ENCODE measurements at regions not wholly inside any gene's neighbourhood (a gene's known extent, or its start where the extent isn't known, plus 50 kb on each side); places are given as distances from the start of the nearest gene placed in this dataset.

DNA sequence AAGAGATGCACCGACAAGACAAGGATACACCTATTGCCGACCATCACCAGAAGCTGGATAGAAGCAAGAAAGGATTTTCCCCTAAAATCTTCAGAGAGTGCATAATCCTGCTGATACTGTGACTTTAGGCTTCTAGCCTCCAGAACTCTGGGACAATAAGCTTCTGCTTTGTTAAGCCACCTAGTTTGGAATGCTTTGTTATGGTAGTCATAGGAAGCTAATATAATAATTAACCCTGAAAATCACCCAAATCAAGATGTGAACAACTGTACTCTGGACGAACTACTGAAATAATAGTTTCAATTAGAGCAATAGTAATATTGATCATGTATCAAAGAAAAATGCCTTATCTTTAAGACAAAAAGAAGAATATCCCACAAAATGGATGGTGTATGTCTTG lies 524.6 kb downstream of the EFNB2 start:
- DNase-seq = no peak

DNA sequence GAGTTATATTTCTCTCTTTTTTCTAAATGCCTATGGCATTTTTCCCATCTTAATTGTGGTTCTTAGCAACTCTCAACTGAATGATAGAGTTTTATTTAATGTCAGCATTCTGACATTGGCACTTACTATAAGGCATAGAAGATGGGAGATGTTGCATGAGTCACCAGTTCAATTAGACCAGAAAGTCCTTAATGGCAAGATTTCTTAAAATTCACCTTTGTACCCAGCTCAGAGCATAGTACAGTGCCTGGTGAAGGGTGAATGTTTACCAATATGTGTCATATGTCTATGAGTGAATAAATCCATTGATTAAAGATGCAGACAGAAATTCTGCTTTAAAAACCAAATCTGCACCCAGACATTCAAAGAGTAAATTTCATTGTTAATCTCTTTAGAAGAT lies 526.9 kb downstream of the EFNB2 start:
- no peak for DNase-seq

DNA sequence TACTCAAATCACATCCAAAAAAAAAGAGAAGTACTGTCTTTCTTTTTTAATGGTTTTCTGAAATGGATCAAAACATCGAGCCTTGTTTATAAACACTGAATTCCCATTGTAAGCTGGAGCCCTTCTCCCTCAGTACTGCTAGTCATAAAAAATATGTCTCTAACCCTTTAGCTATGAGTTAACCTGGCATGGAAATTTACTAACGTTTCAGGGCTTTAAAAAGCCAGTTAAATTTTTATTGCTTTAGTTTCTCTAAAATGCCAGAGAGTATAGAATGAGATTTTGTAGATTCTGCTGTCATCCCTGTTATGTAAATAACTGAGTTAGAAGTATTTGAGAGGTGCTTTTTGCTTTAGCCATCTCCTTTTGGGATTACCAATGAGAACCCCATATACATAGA lies 528.3 kb downstream of the EFNB2 start:
- DNase-seq = no peak

DNA sequence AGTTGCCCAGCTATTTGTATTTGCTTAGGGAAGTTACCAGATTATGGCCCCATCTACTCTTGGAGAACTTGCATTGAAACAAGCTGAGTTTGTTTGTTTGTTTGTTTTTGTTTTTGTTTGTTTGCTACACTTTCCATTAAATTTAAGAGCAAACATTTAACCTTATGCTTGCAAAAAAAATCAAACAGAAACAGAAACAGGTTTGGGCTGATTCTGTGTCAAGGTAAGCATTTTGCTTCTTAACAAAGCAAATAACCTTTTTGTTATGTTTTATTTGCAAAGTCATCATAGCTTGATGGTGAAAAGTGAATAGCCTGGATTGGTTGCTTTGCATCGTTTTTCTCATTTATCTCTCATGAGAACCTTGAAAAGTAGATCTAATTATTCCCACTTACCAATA lies 531.8 kb downstream of the EFNB2 start:
- DNase-seq = no peak

DNA sequence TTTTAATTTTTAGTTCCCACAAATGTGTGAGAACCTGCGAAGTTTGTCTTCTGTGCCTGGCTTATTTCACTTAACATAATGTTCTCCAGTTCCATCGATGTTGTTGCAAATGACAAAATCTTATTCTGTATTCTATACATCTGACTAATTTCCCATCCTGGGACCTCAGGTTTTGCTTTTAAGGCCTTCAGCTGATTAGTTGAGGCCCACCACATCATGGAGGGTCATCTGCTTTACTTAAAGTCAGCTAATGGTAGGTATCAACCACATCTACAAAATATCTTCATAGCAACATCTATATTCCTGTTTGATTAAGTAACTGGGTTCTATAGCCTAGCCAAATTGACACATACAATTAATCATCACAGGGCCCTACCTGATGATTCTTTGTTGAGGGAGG lies 534.0 kb downstream of the EFNB2 start:
- no peak for DNase-seq

DNA sequence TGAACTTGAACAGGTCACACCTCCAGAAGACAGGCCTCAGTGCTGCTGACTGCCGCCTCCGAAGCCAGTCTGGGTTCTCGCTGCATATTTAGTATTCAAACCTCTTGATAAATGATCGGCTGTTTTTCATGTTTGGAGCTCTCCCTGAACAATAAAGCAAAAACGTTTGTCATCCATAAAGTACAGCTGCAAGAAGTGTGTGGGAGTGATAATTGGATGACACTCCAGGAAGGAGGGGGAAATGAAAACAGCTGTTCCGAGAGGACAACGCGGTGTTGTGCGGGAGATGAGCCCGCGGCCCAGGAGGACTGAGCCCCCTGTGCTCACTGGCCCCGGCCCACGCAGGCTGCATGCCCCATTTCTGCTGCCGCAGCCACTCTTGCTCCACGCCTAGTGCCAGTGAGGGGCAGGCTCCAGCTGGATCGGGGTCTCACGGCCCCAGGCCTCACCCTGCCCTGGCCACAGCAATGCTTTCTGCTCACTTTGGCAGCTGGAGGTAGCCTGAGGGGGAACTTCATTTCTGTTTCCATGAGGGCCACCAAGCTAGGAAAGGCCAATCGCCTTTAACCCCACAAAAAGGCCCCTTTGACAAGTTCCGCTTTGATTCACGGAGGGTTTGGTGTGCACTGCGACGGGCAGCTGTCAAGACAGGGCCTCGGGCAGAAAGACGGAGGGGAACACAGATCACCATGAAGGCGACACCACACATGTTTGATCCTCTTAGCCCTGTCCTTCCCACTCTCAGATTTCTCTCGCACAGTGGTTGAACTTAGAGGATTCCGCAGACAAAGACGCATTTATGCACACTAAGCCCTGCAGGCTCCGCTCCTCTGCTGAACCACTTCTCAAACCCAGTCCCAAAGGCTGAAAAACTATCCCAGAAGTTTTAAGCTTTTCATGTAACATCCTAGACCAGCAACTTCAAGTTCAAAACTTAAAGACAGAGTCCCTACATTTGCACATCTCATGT lies 537.6 kb downstream of the EFNB2 start:
- no peak for DNase-seq

DNA sequence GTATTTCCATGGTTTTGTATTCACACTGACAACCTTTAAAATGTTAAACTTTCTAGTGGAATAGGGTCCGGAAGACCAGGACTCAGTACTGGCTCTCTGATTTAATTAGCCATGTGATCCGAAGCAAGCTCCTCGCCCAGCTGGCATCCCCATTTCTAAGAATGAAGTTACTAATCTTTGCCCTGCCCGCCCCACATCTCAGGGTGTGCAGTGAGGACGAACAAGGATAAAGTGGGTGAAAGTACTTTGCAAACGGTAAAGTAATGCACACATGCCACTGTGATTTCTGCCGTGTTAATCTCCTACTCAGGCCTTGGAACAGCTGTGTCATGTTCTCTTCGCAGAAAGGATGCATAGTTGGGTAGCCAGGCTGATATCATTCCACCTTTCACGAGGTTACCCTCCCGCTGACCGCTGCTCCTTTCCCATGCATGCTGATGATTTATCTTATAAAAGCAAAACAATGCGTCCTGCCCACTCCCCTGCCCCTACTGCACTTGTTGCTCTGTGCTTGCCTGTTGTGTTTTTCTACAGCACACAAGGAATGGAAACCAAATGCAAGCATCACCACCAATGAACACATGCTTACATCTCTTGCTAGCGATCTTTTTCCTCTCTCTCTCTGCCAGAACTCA lies 539.0 kb downstream of the EFNB2 start:
- no peak for DNase-seq

DNA sequence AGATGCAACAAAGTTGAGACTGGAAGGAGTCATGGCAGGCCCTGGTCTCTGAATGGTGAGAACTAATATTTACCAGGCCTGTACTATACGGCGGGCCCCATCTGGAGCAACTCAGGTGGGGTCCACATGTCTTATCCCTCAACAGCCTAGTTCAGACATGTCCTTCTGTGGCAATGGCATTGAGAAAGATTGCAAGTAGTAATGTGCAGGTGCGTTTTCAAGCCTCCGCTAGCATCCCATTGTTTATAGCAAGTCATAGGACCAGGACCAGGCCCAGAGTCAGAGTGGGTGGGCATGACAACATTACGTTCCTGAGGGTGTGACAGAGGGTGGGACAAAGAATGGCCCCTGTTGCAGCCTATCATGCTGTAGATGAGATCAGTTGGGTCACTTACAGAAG lies 541.1 kb downstream of the EFNB2 start:
- no peak for DNase-seq

DNA sequence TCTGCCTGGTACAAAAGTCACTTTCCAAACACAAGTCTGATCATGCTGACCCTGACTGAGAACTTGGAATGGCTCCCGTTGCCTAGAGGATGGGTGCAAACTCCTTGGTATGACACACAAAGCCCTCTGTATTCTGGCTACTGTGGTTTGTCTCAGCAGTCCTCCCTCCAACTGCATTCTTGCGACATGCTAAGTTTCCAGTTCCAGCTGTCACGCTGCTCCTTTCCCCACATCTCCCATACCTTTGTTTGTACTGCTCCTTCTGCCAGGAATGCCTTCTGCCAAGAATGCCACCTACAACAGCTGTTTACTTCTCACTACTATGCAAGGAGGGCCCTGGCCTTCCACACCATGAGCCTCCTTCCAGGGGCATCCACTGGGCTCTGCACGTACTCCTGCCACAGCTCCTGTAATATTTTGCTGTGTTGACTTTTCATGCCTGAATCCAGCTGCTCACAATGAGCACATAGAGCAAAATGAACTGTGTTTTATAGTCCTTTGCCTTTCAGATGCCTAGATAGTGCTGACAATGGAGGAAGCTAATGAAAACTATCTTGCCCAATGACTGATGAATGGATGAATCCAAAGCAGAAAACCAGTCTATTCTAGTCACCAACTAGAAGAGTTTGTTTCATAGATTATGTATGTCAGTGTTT lies 543.7 kb downstream of the EFNB2 start:
- DNase-seq = no peak

DNA sequence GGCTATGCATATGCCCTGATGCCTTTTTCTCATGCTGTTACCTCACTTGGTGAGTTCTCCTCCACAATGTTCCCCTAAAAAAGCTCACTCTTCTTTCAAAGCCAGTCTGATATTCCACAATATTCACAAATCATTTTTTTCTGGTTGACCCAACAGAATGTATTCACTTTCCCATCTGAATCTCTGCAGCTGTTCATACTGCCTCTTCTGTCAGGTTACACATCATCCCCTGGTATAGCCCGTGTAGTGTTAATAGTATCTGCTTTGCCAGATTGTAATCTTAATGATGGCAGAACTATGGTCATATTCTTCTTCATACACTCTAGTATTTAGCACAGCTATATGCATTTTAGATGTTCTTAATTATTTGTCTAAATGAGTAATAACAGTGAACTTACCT lies 544.3 kb downstream of the EFNB2 start:
- no peak for DNase-seq

DNA sequence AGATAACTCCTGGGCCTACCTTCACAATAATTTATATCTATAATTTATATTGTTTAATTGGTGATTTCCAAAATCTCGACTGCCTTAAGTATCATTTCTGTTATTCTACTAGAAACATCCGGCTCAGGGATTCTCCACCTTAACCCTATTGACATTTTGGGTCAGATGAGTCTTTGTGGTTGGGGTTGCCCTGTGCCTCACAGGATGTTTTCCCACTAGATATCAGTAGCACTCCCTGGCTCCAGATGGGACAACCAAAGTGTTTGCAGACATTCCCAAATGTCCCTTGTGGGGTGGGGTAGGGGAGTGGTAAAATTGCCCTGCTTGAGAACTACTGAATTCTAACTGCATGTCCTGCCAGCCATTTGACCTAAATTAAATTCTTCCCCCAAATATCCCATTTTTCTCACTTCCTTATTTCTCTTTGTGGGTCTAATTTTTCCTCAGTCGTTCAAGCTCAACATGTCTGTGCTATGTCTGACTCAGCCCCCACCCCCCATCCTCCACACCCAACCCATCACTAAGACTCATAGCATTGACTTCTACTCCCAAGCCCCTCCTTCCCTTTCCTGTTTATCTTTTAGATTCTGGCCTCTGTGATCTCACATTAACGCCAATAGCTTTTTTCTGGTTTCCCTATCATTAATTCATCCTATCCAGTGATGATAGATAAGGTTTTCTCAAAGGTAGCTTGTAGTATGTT lies 545.1 kb downstream of the EFNB2 start:
- no peak for DNase-seq

DNA sequence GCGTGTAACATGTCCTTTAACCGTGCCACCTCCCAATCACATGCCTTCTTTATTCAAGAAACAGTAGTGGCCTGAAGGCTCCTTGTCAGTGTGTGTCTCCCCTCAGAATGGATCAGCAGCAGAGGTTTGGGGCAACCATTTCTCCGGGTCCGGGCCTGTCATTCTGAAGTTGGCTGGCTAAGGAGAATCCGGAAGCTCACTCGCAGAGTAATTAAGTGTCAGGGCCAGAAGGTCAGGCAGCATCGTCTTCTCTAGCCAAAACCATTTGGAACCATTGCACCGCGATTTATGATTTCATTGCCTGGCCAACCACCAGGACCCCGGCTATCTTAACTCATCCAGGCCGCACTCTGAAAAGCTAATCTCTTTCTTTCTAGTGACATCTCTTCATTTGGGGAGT lies 550.8 kb downstream of the EFNB2 start:
- DNase-seq = no peak

DNA sequence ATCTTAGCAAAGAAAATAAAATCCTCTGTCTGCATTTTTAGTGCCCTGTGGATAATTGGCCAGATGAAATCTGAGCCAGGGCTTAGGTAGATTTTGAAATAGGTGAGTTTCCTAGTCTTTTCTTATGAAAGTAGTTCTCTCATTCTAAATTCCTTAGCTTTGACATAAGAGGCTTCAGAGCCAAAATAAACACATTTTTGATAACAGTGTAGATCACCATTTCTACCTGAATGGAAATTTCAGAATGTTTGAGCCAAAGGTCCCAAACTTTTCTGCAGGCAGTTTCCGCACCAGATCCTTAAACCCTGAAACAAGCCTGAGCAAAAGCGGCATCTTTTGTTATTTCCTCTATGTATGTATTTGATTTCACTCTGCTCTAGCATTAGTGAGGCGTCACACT lies 551.2 kb downstream of the EFNB2 start:
- no peak for DNase-seq

DNA sequence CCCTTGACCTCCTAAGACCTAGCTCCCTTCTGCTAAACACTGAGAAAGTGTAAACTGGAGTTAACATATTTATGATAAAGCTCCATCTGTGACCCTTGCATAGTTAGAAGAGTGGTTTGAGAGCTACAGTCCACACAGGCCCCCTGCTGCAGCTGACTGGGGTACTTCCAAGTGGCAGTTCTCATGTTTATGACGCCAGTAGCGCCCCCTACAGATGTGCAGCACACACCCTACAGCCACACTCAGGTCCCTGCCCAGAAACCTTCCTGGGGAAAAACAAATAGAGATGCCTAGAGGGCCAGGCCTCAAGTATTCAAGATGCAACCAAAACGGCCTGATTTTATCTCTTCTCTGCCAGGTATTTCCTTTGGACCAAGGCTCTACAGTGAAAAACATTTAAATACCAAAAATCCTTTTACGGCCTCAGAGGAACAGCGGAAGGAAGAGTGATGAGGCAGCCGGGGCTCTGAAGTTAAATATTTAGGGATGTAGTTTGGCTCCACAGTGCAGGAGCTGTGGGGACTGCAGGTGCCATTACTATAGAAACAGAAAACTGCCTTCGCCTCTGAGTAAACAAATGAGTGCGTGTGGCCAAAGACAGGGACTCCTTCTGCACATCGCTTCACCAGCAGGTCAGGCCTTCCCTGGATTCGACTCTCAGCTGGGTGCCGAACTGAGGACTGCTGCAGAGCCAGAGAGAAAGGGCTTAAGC lies 553.1 kb downstream of the EFNB2 start:
- DNase-seq = no peak

DNA sequence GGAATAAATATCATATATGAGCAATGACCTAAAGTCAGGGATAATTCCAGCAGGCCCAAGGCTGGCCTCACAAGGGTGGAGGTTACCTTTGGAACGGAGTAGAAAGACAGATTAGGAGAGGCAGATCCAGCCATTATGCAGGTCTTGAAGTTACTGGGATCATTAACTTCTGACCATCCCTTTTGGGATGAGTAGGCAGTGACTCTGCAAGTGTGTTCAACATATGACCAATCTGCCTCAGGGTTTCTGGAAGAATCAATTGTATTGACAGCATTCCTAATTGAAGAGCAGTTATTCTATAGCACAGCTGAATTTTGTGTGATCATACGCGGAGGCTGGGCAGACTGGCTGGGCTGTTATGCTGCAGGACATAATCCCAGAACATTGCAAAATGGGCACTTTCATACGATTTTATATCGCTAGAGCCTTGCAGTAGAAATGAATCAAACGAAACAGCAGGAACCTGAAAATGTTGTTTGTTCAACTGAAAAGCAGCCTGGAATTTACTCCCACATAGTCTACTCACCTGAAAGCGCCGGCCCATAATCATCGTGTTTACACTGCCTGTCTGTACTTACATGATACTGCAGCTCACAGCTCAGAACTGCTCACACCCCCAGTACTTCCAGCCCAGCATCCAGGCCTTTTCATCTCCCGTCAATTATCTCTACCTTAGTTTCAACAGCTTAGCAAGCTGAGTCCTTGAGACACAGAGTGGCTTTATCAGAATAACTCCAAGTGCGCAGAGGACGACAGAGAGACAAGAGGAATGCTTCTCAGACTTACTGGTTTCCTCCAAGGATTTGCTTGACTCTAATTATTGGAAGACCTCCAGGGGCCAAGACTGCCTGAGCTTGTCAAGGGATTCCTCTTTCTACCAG lies 556.1 kb downstream of the EFNB2 start:
- DNase-seq = no peak

DNA sequence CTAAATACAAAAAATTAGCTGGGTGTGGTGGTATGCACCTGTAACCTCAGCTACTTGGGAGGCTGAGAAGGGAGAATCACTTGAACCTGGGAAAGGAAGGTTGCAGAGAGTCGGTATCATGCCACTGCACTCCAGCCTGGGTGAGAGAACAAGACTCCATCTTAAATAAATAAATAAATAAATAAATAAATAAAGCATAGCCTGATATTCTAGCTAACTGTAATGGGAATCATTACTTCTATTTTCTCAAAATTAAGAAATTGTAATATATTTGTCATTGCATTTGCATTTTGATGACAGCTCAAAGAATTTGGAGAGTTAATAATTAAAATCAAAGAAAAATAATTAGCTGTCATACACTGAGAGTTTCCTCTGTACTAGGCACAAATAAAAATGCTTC lies 561.1 kb downstream of the EFNB2 start:
- DNase-seq = no peak

DNA sequence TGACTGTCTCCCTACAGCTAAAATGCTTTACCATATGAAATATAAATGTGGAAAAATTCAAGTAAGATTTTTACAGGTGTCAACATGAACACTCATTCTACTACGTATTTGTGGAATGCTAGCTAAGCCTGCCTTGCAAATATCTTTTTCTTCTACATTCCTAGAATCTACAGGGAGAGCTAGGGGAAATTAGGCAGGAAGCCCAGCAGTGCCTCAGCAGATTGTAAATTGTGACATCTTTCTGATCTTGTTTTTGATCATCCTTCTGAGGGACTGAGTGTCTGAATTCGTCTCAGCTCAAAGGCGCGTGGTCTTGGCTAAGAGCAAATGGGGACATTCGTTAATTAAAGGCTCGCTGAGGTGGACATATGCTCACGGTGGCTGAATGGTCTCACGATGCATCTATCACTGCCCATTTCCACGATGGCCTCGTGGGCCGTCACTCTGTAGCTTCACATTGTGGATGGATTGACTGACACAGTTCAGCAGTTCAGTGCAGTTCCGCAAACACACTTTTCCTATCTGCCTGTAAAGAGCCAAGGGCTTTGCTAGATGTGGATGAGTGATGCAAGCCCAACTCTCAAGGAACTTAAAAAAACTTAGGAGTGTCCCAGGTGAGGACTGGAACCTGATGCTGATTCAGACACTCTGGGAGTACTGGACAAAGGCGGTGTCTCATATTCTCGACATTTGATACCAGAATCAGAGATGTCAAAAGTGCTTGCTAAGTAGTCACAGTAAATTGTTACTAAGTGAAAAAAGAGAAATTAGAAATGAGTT lies 562.5 kb downstream of the EFNB2 start:
- no peak for DNase-seq

DNA sequence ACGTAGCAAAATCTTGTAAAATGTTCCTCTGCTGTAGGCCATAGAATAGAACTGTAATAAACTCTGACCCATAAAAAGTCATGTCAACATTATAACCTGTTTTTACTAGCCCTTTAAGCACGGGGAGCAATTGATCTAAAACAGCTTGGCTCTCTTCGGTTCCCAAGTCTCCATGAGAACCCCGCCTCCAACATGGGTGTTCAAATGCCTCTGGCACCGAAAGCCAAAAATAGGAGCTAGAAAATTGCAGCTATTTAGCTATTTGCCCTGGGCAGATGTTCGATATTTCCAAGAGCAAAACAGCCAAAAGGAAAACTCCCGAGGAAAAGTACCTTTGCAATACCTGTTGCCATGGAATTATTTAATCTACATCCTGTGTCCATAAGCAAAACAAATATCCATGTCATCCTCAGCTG lies 563.1 kb downstream of the EFNB2 start:
- DNase-seq = no peak

DNA sequence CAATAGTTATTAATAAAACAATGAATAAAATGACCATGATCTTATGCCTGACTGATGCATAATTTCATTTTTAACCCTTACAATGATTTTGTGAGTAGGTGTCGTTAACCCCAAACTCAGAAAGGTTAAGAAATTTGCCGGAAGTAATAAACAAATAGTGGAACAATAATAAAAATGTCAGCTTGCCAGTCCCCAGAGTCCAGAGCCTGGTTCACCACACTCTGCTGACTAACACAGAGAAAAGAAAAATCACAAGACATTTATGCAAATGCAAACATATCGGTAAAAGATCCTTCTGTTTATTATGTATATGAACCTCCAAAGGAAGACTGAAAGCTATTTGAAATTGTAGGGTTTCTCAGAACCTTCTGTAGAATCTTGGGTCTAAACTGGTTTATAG lies 563.7 kb downstream of the EFNB2 start:
- no peak for DNase-seq

DNA sequence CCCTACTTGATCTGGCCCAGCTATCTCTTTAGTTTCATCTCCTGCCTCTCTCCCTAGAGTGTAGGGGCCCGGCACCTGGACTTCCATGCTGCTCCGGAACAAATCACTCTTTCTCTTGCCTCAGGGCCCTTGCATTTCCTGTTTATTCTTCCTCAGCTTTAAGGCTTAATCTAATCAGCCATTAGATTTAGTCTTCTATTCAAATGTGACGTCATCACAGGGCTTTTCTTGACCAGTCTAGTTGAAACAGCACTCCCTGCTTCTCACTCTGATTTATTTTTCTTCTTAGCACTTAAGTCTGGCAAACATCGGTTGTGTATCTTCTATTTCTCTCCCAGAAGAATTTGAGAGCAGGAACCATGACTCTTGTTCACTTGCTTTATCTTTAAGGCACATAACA lies 564.1 kb downstream of the EFNB2 start:
- no peak for DNase-seq

DNA sequence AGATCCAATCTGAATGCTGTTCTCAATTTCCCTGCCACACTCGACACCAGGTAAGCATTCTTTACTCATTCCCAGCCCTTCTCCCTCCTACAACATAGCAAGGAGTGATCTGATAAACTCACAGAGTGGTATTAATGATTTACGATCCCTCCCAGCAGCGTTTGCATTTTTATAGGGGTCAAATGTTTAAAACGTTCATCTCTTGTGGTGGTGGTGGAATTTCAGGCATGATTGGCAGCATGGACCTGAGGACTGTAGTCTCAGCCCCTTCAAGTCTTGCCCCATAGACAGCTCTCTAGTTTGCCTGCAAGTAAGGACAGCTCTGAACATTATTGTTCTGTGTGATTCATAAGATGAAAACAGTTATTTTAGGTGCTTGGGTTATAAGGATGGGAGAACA lies 565.7 kb downstream of the EFNB2 start:
- DNase-seq = no peak

Data from inflammatory macrophage treated with lipopolysaccharide for 1 hour (primary cell).